HG03520 (cell line): ENCODE measurements at regions not wholly inside any gene's neighbourhood (a gene's known extent, or its start where the extent isn't known, plus 50 kb on each side); places are given as distances from the start of the nearest gene placed in this dataset.

Experiments
- ATAC-seq: cut with Tn5 transposase; IDR thresholded peaks from one replicate; pipeline ENCODE4 v1.9.1; 2021; ENCODE audit warnings: mild to moderate bottlenecking, moderate library complexity; ENCODE audit not compliant: unreplicated experiment

DNA sequence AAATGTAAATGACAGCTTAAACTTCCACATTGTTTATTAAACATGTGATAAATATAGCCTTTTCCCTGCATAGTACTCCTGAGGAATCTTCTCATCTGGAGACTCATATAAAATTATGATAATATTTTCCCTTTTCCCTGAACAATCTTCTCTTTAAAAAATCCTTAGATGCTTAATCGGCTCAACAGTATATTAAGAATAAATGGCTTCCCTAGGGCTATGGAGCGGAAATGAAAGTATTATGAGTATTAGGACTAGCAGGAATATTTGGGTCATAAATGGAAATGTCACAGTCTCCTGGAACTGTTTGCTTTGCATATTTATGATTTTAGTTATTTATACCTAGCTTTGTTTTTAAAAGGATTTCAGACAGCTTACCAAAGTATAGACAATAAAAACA lies 200.7 kb upstream of the PDE5A start:
- ATAC-seq, result no peak

DNA sequence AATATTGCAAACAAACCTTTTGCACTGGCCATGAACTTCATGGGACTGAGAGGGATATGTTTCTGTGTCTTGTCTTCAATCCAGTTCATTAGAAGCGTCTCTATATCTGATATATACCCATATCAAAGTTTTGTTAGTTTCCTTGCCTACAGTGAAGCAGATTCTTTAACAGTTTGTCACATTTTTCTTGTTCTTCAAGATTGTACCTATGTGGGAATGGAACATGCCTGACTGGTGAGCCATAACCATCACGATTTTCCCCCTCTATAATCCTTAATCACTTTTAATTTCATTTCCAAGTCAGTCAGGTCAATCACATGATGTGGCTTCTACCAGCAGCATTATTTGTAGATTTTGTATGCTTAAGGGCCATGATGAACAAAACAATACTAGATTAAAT lies 197.1 kb upstream of the PDE5A start:
- no peak for ATAC-seq

DNA sequence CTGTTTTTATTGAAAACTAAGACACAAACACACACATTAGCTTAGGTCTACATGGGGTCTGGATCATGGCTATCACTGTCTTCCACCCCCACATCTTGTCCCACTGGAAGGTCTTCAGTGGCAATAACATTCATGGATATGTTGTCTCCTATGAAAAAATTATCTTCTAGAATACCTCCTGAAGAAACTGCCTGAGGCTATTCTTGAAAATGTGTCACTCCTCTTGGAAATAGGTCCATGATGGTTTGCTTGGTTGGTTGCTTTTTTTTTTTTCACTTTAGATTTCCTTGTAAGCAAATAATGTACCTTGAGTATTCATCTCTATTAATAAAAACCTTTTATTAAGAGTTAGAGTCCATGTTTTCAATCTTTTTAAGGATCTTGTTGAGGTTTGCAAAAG lies 195.3 kb upstream of the PDE5A start:
- no peak for ATAC-seq

DNA sequence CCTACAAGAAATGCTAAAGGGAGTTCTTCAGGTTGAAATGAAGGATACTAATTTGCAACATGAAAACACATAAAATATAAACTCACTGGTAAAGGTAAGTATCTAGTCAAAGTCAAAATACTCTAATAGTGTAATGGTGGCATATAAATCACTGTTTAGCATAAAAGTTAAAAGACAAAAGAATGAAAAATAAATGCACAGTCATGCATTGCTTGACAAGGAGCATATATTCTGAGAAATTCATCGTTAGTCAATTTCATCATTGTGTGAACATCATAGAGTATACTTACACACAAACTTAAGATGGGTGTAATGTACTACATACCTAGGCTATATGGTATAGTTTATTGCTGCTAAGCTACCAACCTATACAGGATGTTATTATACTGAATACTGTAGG lies 194.4 kb upstream of the PDE5A start:
- no peak for ATAC-seq

DNA sequence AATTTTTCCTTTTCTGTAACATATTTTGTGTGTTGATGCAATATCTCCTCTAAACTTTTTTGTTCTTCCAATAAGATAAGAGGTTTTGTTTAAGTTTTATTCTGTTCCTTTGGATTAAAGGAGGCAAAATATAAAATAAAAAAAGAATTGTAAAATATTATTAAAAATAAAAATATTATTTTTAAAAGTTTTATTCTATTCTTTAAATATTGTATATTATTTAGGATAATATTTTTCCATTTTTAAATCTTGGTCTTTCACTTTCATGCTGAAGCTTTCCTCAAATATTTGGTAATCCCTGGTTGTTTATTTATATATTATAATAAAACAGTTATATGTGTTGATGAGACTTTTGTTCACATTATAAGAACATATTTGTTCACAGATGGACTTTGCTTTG lies 187.9 kb upstream of the PDE5A start:
- ATAC-seq, result no peak

DNA sequence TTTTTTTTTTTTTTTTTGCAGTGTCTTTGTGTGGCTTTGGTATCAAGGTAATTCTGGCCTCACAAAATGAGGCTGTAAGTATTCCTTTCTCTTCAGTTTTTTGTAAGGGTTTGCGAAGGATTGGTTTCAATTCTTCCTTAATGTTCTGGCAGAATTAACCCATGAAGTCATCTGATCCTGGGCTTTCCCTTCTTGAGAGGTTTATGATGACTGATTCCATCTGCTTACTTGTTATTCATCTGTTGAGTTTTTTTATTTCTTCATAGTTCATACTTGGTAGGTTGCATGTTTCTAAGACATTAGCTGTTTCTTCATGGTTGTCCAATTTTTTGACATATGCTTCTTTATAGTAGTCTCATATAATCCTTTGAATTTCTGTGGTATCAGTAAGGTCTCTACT lies 181.4 kb upstream of the PDE5A start:
- no peak for ATAC-seq

DNA sequence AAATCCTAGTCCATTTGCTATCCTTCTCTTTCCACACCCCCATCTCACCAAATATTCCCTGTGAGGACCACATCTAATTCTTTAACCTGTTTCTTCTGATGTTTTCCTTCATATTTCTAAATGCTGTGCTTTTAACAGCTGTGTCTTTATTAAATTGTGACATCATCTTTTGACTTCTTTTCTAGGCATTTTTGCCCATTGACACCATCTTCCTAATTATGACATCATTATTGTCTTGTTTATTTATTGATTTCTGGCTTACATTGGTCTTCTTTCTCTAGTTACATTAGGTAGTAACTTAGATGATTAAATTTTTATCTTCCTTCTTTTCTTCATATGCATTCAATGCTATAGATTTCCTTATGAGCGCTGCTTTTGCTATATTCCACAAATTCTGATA lies 175.8 kb upstream of the PDE5A start:
- no peak for ATAC-seq

DNA sequence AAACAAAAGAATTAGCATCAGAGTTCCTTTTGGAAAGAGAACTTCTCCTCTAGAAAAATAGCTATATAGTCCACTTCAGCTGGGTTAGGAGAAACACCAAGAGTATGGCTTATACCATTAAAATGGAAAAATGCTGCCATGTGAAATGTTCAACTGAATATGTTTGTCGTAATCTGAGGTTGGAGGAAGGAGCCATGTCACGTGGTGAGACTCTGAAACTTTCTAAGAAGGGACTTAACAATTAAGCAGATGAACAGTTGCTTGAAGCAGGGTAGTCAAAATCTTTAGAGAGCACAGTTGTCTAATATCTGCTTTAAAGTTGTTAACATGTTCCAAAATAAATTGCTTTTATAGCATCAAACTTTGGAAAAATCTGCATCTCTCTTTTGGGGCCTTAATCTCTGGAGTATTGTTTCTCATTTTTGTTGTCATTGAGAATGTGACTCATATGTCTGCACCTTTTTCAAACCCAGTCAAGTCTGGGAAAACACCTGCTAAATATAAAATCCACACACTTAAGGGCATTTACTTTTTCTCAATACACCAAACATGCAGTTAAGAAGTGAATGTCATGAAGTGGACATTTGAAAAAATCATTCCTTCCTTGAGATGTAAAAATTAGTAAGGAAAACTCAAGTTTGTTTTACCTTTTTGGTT lies 168.8 kb upstream of the PDE5A start:
- ATAC-seq, result no peak

DNA sequence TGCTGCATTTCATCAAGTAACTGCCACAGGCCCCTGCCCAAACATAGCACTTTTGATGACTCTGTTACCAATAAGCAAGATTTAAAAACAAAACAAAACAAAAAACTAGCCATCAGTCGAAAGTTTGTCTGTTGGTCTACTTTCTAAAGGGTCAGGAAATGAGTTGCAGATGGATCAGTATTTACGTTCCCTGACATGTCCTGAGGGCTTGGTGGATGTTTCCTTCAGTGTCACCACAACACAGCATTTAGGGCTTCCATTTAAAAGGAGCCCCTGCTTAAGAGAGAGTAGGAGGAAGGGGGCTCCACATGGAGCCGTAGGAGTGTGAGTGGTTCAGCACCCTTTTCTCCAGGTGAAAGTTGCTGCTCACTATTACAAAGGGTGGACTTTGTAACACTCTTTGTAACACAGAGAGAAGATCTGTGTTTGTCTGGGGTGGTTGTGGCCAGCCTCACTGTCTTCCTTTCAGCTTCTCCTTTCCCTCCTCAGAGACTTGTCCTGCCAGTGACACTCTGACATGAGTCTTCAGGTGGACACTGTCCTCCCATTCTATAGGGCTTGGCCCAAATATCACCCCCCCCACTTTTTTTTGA lies 167.5 kb upstream of the PDE5A start:
- no peak for ATAC-seq

DNA sequence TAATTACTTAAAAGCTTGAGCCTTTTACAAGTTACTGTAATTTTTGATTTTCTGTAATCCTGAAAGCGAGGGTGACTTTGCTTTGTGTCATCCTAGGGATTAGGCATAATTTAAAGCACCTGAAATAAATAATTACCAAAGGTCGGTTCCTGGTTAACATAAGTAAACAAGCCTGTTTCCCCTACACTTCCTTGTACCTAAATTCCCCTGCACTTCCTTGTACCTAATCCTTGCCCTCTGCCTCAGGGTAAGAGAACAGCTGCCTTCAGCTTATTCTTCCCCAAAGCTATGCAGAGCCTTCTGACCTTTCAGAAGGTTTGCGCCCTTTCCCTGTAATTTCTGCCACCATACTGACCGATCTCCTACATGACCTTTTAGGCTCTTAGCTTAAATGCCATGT lies 166.1 kb upstream of the PDE5A start:
- ATAC-seq, result no peak

DNA sequence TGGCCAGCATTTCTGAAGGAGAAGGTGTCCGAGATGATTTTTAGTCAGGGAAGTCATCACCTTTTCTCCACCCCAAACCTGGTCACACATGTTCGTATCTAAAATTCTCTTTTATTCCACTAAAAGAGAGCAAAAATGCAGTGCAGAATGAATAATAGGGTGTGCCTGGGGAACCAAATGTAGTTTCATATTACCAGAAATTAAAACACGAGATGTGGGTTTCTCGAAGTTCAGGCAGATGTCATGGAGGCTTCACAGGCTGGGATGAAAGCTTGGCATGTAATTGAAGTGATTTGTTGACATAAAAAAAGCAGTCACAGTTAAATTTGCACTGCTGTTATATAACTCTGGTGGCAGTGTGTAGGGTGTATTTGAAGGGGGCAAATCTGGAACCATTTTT lies 165.5 kb upstream of the PDE5A start:
- ATAC-seq, result no peak

DNA sequence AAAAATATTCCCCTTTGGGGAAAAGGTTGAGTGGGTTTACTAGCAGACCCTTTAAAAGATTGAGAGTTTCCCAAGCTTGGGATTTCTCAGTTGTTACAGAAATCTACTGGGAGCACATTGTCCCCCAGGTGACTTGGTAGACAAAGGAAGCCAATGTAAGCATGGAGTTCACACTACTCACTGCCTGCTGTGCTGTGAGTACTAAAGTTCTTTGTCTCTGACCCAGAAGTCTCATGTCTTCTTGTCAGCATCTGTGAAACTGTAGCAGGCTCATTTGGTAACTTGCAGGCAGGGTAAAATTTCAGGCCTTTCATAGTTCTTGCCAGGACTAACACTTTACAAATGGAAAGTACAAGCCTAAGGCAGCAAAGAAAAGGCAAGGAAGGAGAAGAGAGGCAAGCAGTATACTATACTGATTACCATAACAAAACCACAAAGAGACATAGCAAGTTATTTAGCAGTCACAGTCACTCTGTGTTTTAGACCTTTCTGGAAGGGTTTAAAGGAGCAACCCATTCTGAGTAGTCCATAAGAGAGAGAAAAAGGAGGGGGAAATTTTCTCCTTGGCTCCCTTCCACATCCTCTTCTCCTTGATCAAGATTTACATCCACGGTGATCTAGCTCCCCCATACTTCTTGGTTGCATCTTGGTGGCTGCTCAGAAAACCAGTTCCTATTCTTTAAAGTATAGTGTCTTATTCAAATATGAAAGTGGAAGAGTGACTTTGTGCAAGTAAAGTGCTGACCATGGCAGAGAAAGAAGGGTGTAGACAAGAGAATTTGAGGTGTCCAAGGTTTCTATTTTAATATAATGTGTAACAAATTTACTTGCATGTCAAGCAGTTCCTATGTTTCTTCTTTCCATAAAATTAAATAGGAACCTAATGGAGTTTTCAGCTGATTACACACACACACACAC lies 160.0 kb upstream of the PDE5A start:
- no peak for ATAC-seq

DNA sequence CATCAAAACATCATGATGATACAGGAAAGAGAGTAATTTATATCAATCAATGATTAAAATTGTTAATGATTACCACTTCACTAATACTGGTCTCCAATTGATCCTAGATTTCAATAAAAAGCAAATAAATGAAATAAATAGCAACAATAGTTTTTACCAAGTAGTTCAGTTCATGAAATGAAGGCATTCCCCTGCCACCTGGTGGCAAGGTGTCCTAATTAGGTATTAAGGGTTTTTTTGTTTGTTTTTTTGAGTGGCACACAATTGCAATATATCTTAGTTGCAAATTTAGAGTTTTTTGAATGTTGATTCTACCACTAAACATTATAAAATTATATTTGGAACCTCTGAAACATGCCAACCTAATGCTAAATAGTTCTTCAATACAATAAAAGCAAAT lies 157.4 kb upstream of the PDE5A start:
- ATAC-seq, result no peak

DNA sequence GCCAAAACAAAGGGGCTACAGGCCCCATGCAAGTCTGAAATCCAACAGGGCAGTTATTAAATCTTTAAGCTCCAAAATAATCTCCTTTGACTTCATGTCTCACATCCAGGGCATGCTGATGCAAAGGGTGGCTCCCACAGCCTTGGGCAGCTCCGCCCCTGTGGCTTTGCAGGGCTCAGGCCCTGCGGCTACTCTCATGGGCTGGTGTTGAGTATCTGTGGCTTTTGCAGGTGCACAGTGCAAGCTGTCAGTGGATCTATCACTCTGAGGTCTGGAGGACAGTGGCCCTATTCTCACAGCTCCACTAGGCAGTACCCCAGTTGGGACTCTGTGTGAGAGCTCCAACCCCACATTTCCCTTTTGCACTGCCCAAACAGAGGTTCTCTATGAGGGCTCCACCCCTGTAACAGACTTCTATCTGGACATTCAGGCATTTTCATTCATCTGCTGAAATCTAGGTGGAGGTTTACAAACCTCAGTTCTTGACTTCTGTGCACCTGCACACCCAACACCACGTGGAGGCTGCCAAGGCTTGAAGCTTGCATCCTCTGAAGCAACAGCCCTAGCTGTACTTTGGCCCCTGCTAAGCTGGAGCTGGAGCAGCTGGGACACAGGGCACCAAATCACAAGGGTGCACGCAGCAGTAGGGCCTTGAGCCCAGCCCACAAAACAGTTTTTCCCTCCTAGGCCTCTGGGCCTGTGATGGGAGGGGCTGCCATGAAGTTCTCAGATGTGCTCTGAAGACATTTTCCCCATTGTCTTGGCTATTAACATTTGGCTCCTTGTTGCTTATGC lies 154.8 kb upstream of the PDE5A start:
- ATAC-seq, result no peak

DNA sequence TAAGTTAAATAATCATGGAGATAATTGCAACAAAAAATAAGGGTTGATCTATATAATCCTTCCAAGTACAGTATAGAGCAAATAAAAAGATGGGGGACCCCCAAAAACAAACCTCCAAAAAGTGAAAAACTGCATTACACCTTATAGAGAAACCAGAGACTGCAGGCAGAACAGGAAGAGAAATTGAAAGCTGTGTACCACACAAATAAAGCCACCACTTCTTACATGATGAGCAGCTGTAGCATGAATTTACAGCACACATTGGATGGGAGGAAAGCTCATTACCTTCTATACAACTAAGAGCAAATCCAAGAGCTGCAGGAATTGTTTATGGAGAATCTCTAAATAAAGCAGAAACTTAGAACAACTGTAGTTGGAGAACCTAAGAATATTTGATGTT lies 152.4 kb upstream of the PDE5A start:
- no peak for ATAC-seq

DNA sequence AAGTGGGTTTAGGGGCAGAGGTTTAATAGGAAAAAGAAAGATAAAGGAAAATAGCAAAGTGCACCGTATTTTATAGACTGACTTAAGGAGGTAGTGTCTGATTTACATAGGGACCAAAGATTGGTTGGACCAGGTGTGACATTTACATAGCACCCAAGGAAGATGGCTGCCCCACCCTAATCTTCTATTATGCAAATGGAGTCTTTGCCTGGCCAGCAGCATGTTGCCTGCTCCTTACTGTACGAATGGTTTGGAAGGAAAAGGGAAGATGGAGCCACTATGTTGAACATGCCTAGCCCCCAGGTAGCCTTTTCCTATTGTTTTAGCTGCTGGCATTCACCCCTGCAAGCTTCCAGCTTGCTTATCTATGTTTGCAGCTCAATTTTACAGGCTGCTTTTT lies 146.2 kb upstream of the PDE5A start:
- no peak for ATAC-seq

DNA sequence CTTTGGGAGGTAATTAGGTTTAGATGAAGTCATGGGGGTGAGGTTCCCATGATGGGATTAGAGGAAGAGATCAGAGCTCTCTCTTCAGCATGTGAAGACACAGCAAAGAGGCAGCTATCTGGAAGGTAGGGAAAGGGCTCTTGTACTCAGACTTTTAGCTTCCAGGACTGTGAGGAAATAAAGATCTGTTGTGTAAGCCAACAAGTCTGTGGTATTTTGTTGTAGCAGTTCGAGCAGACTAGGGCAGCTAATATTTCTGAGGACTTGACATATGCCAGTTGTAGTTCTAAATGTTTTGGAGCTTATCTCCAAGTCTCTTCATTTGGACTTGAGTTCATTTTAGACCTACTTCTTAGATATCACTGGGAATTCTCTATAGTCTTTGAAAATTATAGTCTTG lies 137.3 kb upstream of the PDE5A start:
- no peak for ATAC-seq

DNA sequence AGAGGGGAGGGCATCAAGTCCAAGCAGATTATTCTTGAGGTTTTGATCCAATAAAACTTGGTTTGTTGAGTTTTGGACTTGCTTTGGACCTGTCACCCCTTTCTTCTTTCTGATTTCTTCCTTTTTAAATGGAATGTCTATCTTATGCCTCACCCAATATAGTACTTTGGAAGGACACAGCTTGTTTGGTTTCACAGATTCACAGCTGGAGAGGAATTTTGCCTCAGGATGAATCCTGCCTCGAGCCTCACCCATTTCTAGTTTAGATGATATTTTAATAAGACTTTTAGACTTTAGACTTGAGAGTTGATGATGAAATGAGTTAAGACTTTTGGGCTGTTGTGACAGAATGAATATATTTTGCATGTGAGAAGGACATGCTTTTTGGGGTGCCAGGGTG lies 136.9 kb upstream of the PDE5A start:
- no peak for ATAC-seq

DNA sequence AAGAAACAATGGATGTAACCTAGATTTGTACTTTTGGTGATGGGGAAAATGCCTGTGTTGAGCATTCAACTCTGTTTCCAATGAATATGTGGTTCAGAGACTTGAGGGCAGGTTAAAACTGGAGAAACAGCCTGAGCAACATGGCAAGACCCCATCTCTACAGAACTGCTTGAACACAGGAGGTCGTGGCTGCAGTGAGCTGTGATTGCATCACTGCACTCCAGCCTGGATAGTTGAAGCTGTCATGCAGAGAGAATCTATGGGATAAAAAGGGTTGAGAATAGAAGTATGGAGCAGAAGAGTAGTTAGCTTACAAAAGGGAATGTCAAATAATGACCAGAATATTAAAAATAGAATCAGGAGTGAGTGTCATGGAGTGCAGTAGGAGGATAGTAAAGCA lies 134.8 kb upstream of the PDE5A start:
- ATAC-seq, result no peak

DNA sequence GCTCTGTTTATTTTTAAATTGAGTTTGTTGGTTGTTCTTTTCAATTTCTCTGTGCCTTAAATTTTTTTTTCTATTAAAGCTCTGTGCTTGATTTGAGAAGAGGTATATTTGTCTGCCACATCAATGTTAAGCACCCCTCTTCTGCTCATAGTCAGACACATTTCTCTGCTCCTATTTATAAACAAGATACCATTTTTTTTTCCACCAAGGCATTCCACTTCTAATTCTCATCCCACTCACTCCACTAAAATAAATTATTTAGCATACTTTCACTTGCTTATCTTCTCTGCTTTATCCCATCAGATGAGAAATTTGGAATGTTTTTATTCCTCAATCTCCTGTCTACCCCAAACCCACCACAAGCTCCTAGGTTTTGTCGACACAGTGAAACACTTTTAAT lies 127.0 kb upstream of the PDE5A start:
- no peak for ATAC-seq

DNA sequence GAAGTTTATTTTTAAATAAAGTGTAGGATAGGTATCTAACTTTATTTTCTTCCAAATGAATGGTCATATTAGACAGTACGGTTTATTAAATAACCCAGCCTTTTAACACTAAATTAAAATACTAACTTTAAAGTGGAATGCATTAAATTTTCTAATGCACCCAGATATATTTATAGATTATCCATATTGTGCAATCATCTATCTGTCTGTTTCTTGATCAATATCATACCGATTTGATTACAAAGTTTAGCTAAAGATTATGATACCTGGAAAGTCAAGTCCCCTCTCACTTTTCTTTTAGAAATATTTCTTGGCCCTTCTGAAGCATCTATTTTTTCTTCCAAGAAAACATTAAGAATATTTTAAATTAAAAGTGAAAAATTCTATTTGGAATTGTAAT lies 124.3 kb upstream of the PDE5A start:
- ATAC-seq, result no peak
